ENCODE measurements at regions not wholly inside any gene's neighbourhood (a gene's known extent, or its start where the extent isn't known, plus 50 kb on each side); places are given as distances from the start of the nearest gene placed in this dataset.
"Not testable (repeated sequence)": the region's sequence is repeated elsewhere in the genome, so short reads cannot be mapped to it uniquely, and the experiment has no call there.

- DNase-seq: no peak
Observed at GRCh38 chr14:105882626-105883025, 356.2 kb downstream of the TMEM121 start.

DNA sequence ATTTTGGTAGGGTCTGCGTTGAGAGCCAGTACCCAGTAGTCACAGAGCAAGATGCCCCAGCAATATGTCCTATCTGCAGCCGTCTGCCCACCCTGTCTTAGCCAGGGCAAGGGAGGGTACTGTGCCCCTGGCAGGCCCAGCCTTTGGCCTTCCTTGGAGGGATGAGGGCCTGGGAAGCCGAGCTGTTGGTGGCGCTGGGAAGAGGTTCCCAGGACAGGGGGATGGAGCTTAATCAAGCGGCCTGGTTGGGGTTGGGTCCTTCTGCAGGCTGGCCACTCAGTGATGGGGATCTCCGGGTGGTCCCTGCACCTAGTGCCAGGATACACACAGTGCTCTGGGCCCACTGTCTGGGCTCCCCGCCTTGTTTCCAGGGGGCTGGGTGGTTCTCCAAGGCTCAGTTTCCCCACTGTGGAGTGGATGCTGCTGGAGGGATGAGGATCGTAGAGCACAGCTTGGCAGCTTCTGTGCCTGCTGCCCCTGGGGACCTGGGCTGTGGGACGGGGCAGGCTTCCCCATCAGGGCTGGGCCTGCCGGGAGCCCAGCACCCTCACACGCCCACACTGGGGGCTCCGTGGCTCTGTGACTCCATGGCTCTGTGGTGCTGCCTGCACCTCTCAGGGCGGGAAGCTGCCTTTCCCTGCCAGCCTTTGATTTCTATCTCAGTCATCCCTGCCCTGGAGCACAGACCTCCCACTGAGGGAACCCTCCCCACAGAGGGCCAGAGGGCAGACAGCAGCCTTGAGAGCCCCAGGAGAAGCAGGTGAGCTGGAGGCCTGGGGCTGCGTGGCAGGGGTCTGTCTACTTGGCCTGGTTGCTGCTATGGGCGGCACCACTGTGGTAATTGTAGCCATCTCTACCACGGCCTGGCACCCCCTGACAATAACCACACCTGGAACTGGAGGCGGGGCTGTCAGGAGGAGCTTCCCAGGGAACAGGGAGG, 357.0 kb downstream of the TMEM121 start:
- DNase-seq: peak in 2 of 3 experiments; percentile 77 to 86

GRCh38 chr14:105884192-105884807, 357.9 kb downstream of the TMEM121 start:
- DNase-seq: peak in 1 of 3 experiments; percentile 20

GRCh38 chr14:105884808-105885281, 358.5 kb downstream of the TMEM121 start:
- peak in 1 of 3 experiments; percentile 12 for DNase-seq

DNA sequence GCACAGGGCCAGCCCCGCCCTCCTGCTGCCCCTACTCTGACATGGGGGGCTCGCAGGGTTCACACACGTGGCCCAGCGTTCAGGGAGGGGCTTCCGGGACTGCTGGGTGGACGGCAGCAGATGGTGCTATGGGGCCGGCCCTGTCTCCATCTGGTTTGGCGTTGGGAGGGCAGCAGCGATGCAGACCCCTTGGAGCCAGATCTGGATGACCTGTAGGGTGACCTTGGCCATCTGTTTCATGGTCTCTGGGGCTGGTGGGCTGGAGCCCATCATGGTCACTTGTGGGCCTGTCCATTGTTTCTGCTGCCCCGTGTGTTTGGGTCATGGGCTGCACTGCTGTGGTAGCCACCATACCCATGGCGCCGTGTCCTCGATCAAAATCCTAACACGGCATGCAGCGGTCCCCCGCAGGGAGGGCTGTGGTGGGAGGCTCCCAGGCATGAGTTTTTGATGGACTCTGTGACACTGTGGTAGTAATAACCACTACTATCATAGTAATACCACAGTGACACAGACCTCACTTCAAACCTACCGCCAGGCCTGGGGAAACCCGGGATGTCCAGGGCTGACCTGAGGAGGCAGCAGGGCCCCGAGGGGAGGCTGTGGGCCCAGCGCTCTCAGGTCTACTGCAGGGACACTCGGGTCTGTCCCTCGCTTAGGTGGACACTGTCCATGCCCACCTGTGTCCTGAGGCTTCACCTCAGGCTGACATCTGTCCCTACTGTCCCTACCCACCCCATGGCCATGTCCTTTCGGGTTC, 359.4 kb downstream of the TMEM121 start:
- DNase-seq: no peak

DNA sequence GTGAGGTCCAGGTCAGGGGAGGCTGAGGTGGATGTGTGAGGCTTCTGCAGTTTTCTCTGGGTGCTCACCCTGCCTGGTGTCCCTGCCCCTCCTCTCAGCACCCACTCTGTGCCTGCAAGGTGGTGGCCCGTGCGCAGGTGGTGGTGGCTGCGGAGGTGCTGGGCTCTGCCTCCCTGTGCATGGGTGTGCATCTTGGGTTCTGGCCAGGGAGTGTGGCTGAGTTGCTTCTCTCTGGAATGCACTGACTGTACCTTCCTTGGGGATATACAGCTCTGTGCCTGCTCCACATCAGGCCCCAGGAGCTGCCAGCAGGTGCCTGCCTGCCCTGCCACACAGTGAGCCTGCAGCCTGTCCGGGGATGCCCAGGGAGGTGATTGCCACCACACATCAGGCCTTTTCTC, 360.4 kb downstream of the TMEM121 start:
- not testable (repeated sequence) for DNase-seq

DNA sequence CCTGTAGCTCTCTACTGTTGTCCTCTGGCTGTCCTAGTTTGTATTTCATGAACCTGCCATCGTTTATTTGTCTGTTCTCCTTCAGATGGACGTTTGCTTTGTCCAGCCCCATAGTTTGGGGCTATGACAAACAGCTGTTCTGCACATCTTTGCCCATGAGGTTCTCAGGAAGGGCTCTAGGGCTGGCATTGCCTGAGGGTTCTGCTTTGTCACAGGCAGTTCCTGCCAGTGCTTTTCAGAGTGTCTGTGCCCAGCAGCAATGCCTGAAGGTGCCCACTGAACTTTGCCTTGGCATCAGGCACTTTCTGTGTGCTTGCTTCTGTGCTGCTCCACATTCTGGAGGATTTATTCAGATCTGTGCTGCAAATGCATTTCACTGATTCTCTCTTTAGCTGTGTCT, 361.3 kb downstream of the TMEM121 start:
- no peak for DNase-seq

DNA sequence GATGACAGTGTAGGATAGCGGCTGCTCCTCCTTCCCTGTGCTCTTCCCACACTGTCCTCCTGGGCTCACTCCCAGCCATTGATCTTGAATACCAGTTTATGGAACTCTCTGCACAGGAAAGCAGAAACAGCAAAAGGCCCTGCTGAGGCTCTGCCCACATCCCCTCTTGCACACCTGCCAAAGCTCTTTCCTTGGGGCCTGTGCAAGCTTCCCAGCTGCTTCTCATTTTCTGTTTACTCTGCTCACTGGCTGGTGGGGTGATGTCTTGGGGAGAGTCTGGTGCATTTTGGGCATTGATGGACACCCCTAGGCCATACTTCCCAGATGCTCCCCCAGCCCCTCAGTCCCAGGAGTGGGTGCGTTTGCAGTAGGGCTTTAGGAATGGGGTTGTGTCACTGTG, 361.8 kb downstream of the TMEM121 start:
- DNase-seq: no peak

DNA sequence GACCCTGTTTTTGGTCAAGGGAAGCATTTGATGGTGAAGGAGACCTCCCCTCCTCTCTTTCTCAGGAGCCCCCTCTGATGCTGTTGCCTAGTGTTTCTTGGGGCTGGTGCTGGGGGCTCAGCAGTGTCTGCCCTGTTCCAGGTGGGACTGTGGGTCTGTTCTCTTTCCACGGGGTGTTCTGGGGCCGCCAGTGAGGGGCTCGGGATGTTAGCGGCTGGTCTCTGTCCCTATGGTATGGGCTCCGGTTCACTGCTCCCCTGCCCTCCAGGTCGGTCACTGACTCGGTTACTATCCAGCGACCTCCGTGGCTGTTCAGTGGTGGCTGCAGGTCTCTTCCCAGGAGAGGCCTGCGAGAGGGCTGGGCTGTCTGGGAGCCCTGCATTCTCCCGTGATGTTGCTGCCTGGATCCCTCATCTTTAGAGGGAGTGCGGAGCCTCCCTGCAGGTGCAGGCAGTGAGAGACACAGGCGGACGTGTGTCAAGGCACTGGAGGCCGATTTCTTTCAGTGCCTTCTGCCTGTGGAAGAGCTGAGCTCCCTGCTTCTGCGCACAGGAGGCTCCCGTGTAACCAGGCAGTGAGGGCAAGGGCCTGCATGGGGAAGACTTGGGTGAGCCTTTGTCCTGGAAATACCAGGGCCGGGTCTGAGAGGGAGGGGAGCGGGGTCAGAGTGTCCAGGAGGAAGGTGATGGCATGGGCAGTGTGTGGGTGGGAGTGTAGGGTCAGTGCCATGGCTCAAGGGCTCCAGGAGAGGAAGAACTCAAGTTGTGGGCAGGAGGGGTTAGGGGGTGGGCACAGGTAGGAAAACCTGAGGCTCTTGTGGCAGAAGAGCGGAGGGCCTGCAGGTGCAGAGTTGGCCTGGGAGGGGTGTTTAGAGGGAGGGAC, 362.6 kb downstream of the TMEM121 start:
- DNase-seq: no peak

GRCh38 chr14:105889666-105890473, 363.5 kb downstream of the TMEM121 start:
- DNase-seq: no peak

DNA sequence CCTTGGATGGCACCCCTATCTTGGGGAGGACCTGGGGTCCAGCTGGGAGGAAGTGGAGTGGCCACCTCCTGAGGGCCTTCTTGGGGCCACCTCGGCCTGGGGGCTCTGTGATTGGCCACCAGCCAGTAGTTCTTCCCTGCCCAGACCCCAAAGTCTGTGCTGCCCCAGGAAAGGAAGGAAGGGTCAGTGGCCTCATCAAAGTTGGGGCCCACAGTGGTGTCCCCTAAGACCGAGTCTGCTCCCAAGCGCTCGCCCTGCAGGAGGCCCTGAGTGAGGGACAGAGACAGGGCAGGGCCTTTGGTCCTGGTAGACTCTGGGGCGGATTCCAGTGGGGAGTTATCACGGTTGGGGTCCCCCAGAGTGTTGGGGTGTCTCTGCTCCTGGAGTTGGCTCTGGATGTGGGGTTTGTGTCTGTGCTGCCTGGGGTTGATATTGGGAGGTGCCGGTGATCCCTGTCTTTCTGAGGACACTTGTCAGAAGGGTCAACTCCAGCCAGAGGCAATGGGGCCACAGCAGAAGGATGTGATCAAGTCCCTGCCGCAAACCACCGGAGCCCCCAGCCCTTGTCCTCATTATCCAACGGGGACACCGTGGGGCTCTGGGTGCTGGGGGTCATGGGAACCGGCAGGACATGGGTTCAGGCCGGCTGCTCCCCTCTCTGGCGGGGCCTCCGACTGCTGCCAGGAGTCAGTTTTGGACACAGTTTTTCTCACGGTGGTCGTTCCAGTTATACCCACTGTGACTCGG, 364.3 kb downstream of the TMEM121 start:
- no peak for DNase-seq

DNA sequence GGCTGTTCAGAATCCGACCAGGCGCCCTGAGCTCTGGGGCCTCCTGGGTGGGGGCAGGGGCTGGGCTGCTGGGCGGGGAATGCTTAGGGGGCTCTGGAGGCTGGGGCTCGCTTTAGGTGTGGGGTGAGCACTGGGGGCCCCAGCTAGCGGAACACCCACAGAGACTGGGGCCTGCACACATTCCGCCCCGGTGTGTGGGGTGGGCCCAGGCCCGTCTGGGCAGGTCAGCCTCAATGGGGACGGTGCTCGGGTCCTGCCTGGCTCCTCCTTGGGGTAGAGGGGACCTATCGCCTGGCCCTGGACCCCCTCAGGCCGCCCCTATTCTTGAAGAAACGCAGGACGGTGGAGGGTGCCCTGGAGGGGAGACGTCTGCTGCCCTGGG, 364.8 kb downstream of the TMEM121 start:
- no peak for DNase-seq

GRCh38 chr14:105891631-105892452, 365.5 kb downstream of the TMEM121 start:
- no peak for DNase-seq

GRCh38 chr14:105892453-105893441, 366.4 kb downstream of the TMEM121 start:
- DNase-seq: peak in 2 of 3 experiments; percentile 42 to 74

- not testable (repeated sequence) for DNase-seq
Observed at GRCh38 chr14:105893686-105894085, 367.3 kb downstream of the TMEM121 start.

GRCh38 chr14:105894125-105894977, 368.0 kb downstream of the TMEM121 start:
- DNase-seq: no peak
